ENCODE measurements at regions not wholly inside any gene's neighbourhood (a gene's known extent, or its start where the extent isn't known, plus 50 kb on each side); places are given as distances from the start of the nearest gene placed in this dataset.

DNA sequence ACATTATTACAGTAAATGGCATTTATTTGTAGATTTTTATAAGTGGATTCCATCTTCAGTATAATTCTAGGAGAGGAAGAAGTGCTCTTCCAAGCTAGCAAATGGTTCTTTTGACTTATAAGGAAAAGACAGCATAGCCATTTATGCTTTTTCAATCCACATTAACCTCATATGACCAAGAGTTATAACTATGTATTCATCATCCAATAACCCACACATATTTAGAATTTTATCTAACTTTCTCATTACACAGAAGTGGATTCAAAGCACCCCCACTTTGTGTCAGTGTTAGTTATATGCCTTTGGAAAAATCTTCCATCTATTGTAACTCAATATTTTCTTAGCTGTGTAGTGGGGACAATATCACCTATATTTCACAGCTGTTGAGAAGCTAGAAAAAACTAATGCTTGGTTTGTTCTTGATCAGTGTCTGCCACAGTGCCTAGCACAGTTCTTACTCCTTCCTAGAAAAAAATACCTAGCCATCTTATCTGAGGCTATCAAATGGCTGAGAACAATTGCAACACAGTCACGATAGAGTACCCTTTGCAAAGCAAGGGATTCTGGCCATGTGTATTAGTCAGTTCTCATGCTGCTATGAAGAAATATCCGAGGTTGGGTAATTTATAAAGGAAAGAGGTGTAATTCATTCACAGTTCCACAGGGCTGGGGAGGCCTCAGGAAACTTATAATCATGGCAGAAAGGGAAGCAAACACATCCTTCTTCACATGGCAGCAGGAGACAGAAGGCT lies 986.3 kb downstream of the TFAP2A start:
- Histone ChIP-seq H3K9me3 (no peaks in the 10 kb centered on the region), H3K36me3 (ENCODE audit: low read depth) (no peaks in the 10 kb centered on the region), H3K4me3 (no peak overlapping the region), H3K4me1 (ENCODE audit: low read depth) (no peaks in the 10 kb centered on the region)
- TF ChIP-seq, protein P1, sequence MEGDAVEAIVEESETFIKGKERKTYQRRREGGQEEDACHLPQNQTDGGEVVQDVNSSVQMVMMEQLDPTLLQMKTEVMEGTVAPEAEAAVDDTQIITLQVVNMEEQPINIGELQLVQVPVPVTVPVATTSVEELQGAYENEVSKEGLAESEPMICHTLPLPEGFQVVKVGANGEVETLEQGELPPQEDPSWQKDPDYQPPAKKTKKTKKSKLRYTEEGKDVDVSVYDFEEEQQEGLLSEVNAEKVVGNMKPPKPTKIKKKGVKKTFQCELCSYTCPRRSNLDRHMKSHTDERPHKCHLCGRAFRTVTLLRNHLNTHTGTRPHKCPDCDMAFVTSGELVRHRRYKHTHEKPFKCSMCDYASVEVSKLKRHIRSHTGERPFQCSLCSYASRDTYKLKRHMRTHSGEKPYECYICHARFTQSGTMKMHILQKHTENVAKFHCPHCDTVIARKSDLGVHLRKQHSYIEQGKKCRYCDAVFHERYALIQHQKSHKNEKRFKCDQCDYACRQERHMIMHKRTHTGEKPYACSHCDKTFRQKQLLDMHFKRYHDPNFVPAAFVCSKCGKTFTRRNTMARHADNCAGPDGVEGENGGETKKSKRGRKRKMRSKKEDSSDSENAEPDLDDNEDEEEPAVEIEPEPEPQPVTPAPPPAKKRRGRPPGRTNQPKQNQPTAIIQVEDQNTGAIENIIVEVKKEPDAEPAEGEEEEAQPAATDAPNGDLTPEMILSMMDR (IDR thresholded peaks at IDR 0.05): no peak
- no peak for DNase-seq
- ATAC-seq: no peak
- intact Hi-C loops (cut with DNase I, micrococcal nuclease): no loop called here

DNA sequence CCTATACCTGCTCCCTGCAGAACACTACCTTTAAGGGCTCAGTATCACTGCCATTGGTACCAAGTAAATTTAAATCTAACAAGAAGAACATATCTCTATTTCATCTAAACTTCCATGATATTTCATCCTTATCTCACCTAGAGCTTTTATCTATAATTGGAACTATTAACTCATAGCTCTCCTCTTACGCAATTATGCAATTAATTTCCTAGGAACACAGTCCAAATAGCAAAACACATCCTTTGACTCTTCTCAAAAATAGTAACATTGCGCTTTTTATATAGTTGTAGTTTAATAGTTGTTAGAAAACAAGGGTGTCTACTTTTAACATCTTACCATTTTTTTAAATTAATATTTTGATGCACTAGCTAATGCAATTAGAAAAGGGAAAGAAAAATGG lies 986.8 kb upstream of the SLC35B3 start:
- no peaks in the 10 kb centered on the region for H3K9me3 ChIP-seq
- DNase-seq: no peak
- no peak for ATAC-seq
- no peaks in the 10 kb centered on the region for H3K36me3 ChIP-seq (ENCODE audit: low read depth)
- intact Hi-C loops (cut with DNase I, micrococcal nuclease): no loop called here
- TF ChIP-seq, protein P1 (IDR thresholded peaks at IDR 0.05): no peak
- H3K4me1 ChIP-seq (ENCODE audit: low read depth): no peaks in the 10 kb centered on the region
- H3K4me3 ChIP-seq: no peak overlapping the region

DNA sequence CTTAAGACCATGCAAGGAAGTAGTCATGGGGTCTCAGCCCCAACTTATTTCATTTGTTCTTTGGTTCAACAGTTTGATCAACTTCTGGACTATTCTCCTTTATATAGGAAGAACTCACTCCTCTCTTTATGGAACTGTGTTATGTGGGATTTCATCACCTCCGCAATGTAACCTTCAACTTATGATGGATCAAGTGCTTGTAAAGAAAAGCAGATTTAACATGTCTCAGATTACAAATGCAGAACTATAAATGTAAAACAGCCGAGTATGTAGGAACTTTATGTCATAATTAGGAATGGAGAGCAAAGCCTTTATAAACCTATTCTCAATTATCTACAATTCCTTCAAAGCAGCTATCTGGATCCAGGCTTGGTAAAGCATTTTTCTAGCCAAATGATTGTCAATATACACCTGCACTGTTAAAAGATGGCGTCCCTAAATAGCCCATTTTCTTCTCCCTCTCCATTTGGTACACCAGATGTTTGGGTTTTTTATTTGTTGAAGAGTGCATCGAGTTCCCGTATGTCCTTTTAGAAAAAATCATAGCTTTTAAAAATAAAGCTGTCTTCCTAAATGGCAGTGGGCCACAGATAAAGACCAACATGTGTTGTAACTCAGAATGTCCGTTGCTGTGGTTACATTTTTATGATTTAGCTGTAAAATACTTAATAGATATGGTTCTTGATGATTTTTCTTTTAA lies 985.1 kb upstream of the SLC35B3 start:
- TF ChIP-seq, protein P1 (IDR thresholded peaks at IDR 0.05): no peak
- ATAC-seq (no peak), DNase-seq (no peak)
- Histone ChIP-seq H3K4me3 (no peak overlapping the region), H3K9me3 (no peaks in the 10 kb centered on the region), H3K4me1 (ENCODE audit: low read depth) (no peaks in the 10 kb centered on the region), H3K36me3 (ENCODE audit: low read depth) (no peaks in the 10 kb centered on the region)
- intact Hi-C loops (cut with DNase I, micrococcal nuclease): no loop called here

DNA sequence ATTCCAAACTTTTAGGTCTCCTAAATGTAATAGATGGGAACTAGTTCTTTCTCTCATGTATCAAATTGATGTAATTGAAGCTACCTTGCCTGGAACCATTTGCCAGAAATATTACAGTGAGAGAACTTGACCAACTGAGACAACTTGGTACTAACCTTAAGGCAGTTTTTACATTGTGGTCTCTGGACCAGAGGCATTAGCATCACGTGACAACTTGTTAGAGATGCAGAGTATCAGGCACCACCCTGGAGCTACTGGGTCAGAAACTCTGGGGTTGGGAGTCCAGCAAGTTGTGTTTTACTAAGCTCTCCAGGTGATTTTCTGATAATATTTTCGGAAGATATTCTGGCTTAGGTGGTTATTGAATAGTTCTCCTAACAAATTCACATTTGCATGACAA lies 982.1 kb upstream of the SLC35B3 start:
- no peak for ATAC-seq
- DNase-seq: no peak
- intact Hi-C loops (cut with DNase I, micrococcal nuclease): no loop called here

DNA sequence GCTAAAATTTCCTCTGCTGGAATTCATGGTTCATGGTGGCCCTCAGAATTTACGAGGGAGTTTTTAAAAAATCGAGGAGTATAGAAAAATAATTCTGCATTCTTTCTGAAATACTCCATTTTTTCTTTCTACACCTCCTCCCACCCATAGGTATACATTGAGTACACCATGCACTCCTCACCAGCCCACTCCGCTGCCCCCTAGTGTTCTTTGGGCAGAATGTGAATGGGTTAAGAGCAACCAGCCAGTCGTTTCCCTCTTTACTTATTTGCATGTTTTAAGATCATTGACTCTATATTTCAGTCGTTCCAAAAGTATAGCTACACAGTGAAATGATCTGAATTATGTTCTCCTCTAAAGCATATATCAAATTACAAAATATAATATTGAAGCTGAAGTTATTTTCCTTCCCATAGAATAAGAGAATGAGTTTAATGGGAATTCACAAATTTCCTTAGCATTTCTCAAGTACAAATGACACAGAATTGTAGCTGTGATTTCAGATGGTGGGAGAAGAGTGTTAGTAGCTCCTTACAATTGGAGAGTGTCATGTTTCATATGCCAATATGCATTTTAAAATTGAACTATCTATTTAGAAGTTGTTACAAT lies 977.7 kb upstream of the SLC35B3 start:
- DNase-seq (peak in 1 of 3 donors; percentile 55), ATAC-seq (peak; percentile 54)
- no peak overlapping the region for H3K4me3 ChIP-seq
- H3K9me3 ChIP-seq: no peaks in the 10 kb centered on the region
- no peaks in the 10 kb centered on the region for H3K4me1 ChIP-seq (ENCODE audit: low read depth)
- intact Hi-C loops (cut with DNase I, micrococcal nuclease): loop anchor here in 1 of 2 donors (5.0 kb wide), 1 partner anchor 431 kb away; no protein-coding TSS in a partner anchor
- TF ChIP-seq, protein P1 (IDR thresholded peaks at IDR 0.05): peak; percentile 32
- no peaks in the 10 kb centered on the region for H3K36me3 ChIP-seq (ENCODE audit: low read depth)

More for the DNA sequence above, 982.1 kb upstream of the SLC35B3 start:
- Histone ChIP-seq H3K4me1 (ENCODE audit: low read depth) (no peaks in the 10 kb centered on the region), H3K36me3 (ENCODE audit: low read depth) (no peaks in the 10 kb centered on the region), H3K4me3 (no peak overlapping the region), H3K9me3 (no peaks in the 10 kb centered on the region)
- TF ChIP-seq, protein P1 (IDR thresholded peaks at IDR 0.05): no peak
